SU-DHL-6 (cell line): ENCODE measurements at regions not wholly inside any gene's neighbourhood (a gene's known extent, or its start where the extent isn't known, plus 50 kb on each side); places are given as distances from the start of the nearest gene placed in this dataset.

Experiments used
- H2AFZ ChIP-seq: fragments of 200-600 bp; sonication (generic); 2 replicates; pipeline ENCODE4 v1.6.1; 2014; ENCODE audit warnings: low read depth, mild to moderate bottlenecking, moderate library complexity, mixed read lengths, antibody characterized with exemption, low read length; ENCODE audit not compliant: severe bottlenecking
- H3F3A ChIP-seq: fragments of 200-600 bp; shearing (Covaris generic); 2 replicates; pipeline ENCODE4 v1.6.0; 2016; ENCODE audit warnings: antibody characterized with exemption, mild to moderate bottlenecking; ENCODE audit not compliant: insufficient read depth
- H3K27ac ChIP-seq: fragments of 200-600 bp; sonication (generic); 2 replicates; pipeline ENCODE4 v1.5.1; 2016; ENCODE audit warnings: low read depth, mild to moderate bottlenecking, low read length, moderate library complexity, mixed read lengths
- H3K27me3 ChIP-seq: fragments of 200-600 bp; sonication (generic), shearing (Covaris generic); 2 replicates; pipeline ENCODE4 v1.6.0; 2014; ENCODE audit warnings: mild to moderate bottlenecking, low read length
- H3K36me3 ChIP-seq: fragments of 200-600 bp; sonication (generic); 2 replicates; pipeline ENCODE4 v1.6.1; 2014; ENCODE audit warnings: mild to moderate bottlenecking, low read length, mixed read lengths
- H3K4me2 ChIP-seq: fragments of 300-600, 200-600 bp; shearing (Covaris generic), sonication (generic); 2 replicates; pipeline ENCODE4 v1.6.0; 2014; ENCODE audit warnings: low read length, low read depth, mild to moderate bottlenecking; ENCODE audit not compliant: poor library complexity, severe bottlenecking
- H3K4me3 ChIP-seq: fragments of 200-600 bp; sonication (generic); 2 replicates; pipeline ENCODE4 v1.5.1; 2014; ENCODE audit warnings: antibody characterized with exemption, low read length, mild to moderate bottlenecking, mixed read lengths; ENCODE audit not compliant: insufficient read depth, poor library complexity, severe bottlenecking
- H3K79me2 ChIP-seq: fragments of 200-600 bp; sonication (generic); 2 replicates; pipeline ENCODE4 v1.6.1; 2014; ENCODE audit warnings: mild to moderate bottlenecking, low read length, moderate library complexity; ENCODE audit not compliant: insufficient read depth
- H3K9ac ChIP-seq: fragments of 200-600 bp; sonication (generic); 2 replicates; pipeline ENCODE4 v1.7.0; 2014; ENCODE audit warnings: mild to moderate bottlenecking, low read length
- H3K9me2 ChIP-seq: fragments of 200-600 bp; sonication (generic); replicated peaks from 2 replicates; pipeline ENCODE4 v1.6.1; 2014; ENCODE audit warnings: low read length; ENCODE audit not compliant: insufficient read depth
- H3K9me3 ChIP-seq: fragments of 200-600 bp; sonication (generic); 2 replicates; pipeline ENCODE4 v1.6.1; 2014; ENCODE audit warnings: low read length, mixed read lengths; ENCODE audit not compliant: insufficient read depth
- H4K20me1 ChIP-seq: fragments of 200-600 bp; sonication (generic); 2 replicates; pipeline ENCODE4 v1.6.1; 2014; ENCODE audit warnings: low read depth, mild to moderate bottlenecking, antibody characterized with exemption, low read length, moderate library complexity, mixed read lengths
- CTCF ChIP-seq: fragments of 200-600 bp; sonication (generic); IDR thresholded peaks from one replicate; pipeline ENCODE4 v1.5.1; 2017; ENCODE audit warnings: antibody characterized with exemption, mild to moderate bottlenecking, low read length, moderate library complexity; ENCODE audit not compliant: insufficient read depth, poor library complexity, severe bottlenecking
- EZH2phosphoT487 ChIP-seq: fragments of 200-600 bp; sonication (generic), shearing (Covaris generic); conservative IDR thresholded peaks from 2 replicates; pipeline ENCODE4 v1.6.1; 2018; ENCODE audit warnings: mild to moderate bottlenecking, antibody characterized with exemption, low read length, moderate library complexity, mixed read lengths

GRCh38 chr5:18114151-18114757, 480.0 kb downstream of the TAF11L14 start:
- H3K9me3 ChIP-seq = no peaks in the 10 kb centered on the region
- H3K27ac ChIP-seq = no peak overlapping the region
- no peak overlapping the region for H3K9ac ChIP-seq
- H2AFZ ChIP-seq = no peak overlapping the region
- H3K79me2 ChIP-seq = no peaks in the 10 kb centered on the region
- H3K27me3 ChIP-seq = no peaks in the 10 kb centered on the region
- no peak for TF ChIP-seq CTCF
- TF ChIP-seq EZH2phosphoT487 = no peak
- no peak overlapping the region for H3K4me2 ChIP-seq
- no peaks in the 10 kb centered on the region for H3K36me3 ChIP-seq
- no peak overlapping the region for H3K4me3 ChIP-seq
- no peaks in the 10 kb centered on the region for H4K20me1 ChIP-seq
- H3F3A ChIP-seq = no peaks in the 10 kb centered on the region
- no peaks in the 10 kb centered on the region for H3K9me2 ChIP-seq

GRCh38 chr5:18117968-18118367, 483.7 kb downstream of the TAF11L14 start:
- Histone ChIP-seq H3K27ac (no peak overlapping the region), H3K9ac (no peak overlapping the region), H3K79me2 (no peaks in the 10 kb centered on the region), H3K9me2 (no peaks in the 10 kb centered on the region), H3K36me3 (no peaks in the 10 kb centered on the region), H4K20me1 (no peaks in the 10 kb centered on the region), H3K4me3 (no peak overlapping the region), H3F3A (no peaks in the 10 kb centered on the region), H2AFZ (no peak overlapping the region), H3K4me2 (no peak overlapping the region), H3K9me3 (no peaks in the 10 kb centered on the region), H3K27me3 (no peaks in the 10 kb centered on the region)
- TF ChIP-seq EZH2phosphoT487 (no peak), CTCF (no peak)

GRCh38 chr5:18119156-18119785, 485.0 kb downstream of the TAF11L14 start:
- no peak overlapping the region for H3K27ac ChIP-seq
- H3K4me3 ChIP-seq = no peak overlapping the region
- no peaks in the 10 kb centered on the region for H3K79me2 ChIP-seq
- H4K20me1 ChIP-seq = no peaks in the 10 kb centered on the region
- no peaks in the 10 kb centered on the region for H3K9me3 ChIP-seq
- H3K9me2 ChIP-seq = no peaks in the 10 kb centered on the region
- no peak overlapping the region for H3K4me2 ChIP-seq
- no peaks in the 10 kb centered on the region for H3F3A ChIP-seq
- no peak for TF ChIP-seq EZH2phosphoT487
- no peak for TF ChIP-seq CTCF
- H3K9ac ChIP-seq = no peak overlapping the region
- no peaks in the 10 kb centered on the region for H3K27me3 ChIP-seq
- no peak overlapping the region for H2AFZ ChIP-seq
- H3K36me3 ChIP-seq = no peaks in the 10 kb centered on the region
